ENCODE measurements at regions not wholly inside any gene's neighbourhood (a gene's known extent, or its start where the extent isn't known, plus 50 kb on each side); places are given as distances from the start of the nearest gene placed in this dataset.

- no peak for TF ChIP-seq CTCF (IDR thresholded peaks at IDR 0.05; ENCODE audit: insufficient read depth, low read length, poor library complexity, severe bottlenecking)
- TF ChIP-seq EZH2phosphoT487 (conservative IDR thresholded peaks at IDR 0.05; ENCODE audit: low read length) = no peak
Measured at GRCh38 chr3:156052115-156052514, 68.3 kb upstream of the KCNAB1 start.

Measured in SU-DHL-6 (cell line).